Spleen (tissue), 7 donors: ENCODE measurements at regions not wholly inside any gene's neighbourhood (a gene's known extent, or its start where the extent isn't known, plus 50 kb on each side); places are given as distances from the start of the nearest gene placed in this dataset.

Experiments
- POLR2A ChIP-seq, 3 donors: fragments of 450-650 bp; IDR thresholded peaks; one replicate each; pipeline ENCODE4 v1.5.1; 2017; ENCODE audit warnings: antibody characterized with exemption in 3 of 3, mild to moderate bottlenecking in 1 of 3
- POLR2AphosphoS5 ChIP-seq, 3 donors: sonication (generic); formaldehyde crosslinking; IDR thresholded peaks; one replicate each; pipeline ENCODE4 v1.5.1; 2017; ENCODE audit warnings: antibody characterized with exemption in 3 of 3
- TF ChIP-seq, protein P1 (sequence below), 11 experiments: fragments of 200-600 bp in 7 of 11; fragments of 450-650 bp in 4 of 11; sonication (generic) in 4 of 11; IDR thresholded peaks in 8 of 11; conservative IDR thresholded peaks in 3 of 11; 1 replicate in 7 of 11; 2 replicates in 4 of 11; pipeline versions ENCODE4 v1.4.0 to v1.8.0; 2016 to 2021; ENCODE audit warnings: antibody characterized with exemption in 11 of 11, inconsistent platforms in 4 of 11, mild to moderate bottlenecking in 1 of 11
- donor health status: DM: no; HTN: no; CAD: no; lungs with moderate emphysema.
- donor health status: DM: no; HTN: no; CAD: no.
- donor health status: DM: no; HTN: no; CAD: no.

DNA sequence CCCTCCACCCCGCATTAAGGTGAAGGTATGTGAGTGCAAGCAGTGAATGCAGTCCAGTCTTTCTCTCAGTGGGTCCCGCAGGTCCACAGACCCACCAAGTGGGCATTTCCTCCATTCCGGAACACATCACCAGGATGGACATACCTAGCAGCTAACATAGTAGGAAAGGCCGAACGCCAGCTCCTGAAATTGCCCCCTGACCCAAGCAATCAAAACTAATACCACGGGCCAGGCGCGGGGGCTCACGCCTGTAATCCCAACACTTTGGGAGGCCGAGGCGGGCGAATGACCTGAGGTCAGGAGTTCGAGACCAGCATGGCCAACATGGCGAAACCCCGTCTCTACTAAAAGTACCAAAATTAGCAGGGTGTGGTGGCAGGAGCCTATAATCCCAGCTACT lies 71.7 kb upstream of the VSTM2B start:
- TF ChIP-seq, protein P1, sequence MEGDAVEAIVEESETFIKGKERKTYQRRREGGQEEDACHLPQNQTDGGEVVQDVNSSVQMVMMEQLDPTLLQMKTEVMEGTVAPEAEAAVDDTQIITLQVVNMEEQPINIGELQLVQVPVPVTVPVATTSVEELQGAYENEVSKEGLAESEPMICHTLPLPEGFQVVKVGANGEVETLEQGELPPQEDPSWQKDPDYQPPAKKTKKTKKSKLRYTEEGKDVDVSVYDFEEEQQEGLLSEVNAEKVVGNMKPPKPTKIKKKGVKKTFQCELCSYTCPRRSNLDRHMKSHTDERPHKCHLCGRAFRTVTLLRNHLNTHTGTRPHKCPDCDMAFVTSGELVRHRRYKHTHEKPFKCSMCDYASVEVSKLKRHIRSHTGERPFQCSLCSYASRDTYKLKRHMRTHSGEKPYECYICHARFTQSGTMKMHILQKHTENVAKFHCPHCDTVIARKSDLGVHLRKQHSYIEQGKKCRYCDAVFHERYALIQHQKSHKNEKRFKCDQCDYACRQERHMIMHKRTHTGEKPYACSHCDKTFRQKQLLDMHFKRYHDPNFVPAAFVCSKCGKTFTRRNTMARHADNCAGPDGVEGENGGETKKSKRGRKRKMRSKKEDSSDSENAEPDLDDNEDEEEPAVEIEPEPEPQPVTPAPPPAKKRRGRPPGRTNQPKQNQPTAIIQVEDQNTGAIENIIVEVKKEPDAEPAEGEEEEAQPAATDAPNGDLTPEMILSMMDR (IDR thresholded peaks at IDR 0.05 in 8 of 11, conservative IDR thresholded peaks at IDR 0.05 in 3 of 11): no peak
- no peak for TF ChIP-seq POLR2A (IDR thresholded peaks at IDR 0.05)
- TF ChIP-seq POLR2AphosphoS5 (IDR thresholded peaks at IDR 0.05): no peak
